Activated CD4-positive, CD25-positive, alpha-beta regulatory T cell treated with anti-CD3 and anti-CD28 coated beads, Interleukin-2, amount 50 U/mL, for 16 hours (primary cell): ENCODE measurements at regions not wholly inside any gene's neighbourhood (a gene's known extent, or its start where the extent isn't known, plus 50 kb on each side); places are given as distances from the start of the nearest gene placed in this dataset.
"Not testable (repeated sequence)": the region's sequence is repeated elsewhere in the genome, so short reads cannot be mapped to it uniquely, and the experiment has no call there.

ENCODE experiments used
- DNase-seq: peaks from one replicate; pipeline ENCODE4 v3.0.0-alpha.2; 2020; ENCODE audit warnings: low read depth, low spot score

- DNase-seq = no peak
These were observed 200.9 kb upstream of the SLIT2 start for GRCh38 chr4:20050768-20051167.

DNA sequence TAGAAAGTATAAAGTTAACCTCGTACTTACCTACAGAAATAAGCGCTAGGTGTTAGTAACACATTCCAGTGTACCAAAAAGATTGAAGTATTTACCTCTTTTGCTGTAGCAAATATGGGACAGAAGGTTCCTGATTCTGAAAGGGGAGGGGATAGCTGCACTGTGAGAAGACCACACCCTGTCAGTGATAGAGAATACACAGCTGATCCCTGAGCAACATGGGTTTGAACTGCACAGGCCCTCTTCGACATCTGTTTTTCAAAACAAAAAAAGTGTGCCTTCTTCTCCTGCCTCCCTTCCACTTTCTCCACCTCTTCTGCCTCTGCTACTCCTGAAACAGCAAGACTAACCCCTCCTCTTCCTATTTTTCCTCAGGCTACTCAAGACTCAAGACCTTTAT lies 201.8 kb upstream of the SLIT2 start:
- DNase-seq = no peak

- DNase-seq = no peak
These were observed 204.6 kb upstream of the SLIT2 start for GRCh38 chr4:20046931-20047677.

GRCh38 chr4:20046179-20046578 lies 205.5 kb upstream of the SLIT2 start:
- no peak for DNase-seq

DNA sequence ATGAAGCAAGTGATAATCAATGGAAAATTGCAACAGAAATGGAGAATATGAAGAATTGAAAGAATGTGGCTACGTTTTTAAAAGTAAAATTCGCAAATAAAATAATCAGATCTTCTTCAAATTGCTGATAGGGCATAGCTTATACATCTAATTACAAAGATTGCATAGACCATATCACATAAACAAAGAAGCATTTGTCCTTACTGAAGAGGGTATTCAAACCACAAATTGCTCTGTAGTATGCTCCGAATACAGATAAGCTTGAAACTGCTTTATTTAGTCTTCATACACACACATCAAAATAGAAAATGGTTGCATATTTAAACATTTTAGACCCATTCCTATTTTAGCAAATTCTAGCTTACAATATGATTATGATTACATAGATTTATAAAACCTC lies 206.7 kb upstream of the SLIT2 start:
- no peak for DNase-seq

- no peak for DNase-seq
These were observed 207.2 kb upstream of the SLIT2 start for GRCh38 chr4:20044502-20044911.

DNA sequence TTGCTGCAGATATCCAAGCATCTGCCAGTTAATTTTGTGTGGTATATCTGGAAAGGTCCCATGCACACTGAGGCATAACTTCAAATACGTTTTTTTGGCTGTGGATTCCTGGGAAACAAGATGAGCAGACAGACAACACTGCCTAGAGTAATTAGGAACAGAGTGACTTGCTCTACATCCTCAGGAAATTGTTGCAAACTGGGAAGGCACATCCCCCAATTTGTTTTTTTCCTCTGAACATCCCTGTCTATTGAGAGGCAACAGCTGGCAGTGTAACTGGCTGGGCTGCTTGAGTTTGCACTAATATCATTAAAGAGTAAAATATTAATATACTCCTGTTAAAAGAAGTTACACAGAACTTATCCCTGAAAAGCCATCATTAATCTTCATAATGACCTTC lies 207.7 kb upstream of the SLIT2 start:
- no peak for DNase-seq

DNA sequence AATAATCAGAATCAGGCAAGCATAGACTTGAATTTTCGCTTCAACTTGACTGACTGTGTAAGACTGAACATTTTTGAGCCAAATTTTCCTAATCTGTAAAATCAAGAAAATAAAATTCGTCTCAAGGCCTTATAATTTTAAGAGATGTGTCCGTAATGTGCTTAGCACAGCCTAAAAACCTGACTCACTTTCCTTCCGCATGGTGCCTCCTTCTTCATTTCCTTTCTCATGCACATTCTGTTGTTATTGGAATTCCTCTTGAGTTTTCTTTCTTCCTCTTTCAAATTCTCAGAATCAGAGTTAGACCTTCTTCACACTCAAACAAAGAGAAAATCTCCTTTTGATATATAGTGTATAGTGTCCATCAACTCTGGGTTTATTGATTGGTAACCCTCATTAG lies 208.9 kb upstream of the SLIT2 start:
- DNase-seq = no peak

- DNase-seq = no peak
These were observed 209.8 kb upstream of the SLIT2 start for GRCh38 chr4:20041839-20042407.

DNA sequence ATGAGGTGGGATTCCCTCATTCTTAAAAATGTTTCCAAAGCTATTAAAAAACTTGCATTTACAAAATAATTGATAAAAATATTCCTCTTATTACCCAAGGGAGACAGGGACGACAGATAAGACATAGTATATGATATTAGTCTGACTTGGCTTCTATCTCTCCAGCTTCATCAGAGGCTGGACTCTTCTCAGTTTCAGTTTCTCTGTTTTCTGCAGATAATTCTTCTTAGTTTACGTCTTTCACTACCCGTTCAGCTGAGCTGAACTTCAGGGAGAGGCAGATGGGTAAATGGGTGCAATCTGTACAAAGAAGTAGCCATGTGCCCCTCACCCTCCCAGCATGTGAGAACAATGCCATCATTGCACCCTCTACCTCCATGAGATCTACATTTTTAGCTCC lies 214.0 kb upstream of the SLIT2 start:
- no peak for DNase-seq

GRCh38 chr4:20030108-20030507 lies 221.6 kb upstream of the SLIT2 start:
- DNase-seq = no peak

GRCh38 chr4:20028645-20029044 lies 223.1 kb upstream of the SLIT2 start:
- no peak for DNase-seq

DNA sequence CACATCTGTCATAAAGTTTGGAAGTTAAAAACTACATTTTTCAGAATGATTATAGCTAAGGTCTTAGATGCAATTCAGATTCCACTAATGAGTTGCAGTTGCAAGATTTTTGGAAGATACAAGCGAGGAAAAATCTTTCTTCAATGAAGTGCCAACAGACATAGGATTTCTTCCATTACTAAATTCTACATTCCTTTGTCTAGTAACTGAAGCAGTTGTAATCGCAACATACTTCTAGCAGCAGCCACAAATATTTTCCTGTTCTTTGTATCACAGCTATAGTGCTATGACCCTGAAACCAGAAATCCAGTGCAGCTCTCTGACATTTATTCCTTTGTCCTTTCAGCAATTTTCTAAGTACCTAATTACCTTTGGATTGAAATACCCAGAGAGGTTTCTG lies 225.2 kb upstream of the SLIT2 start:
- DNase-seq = no peak

DNA sequence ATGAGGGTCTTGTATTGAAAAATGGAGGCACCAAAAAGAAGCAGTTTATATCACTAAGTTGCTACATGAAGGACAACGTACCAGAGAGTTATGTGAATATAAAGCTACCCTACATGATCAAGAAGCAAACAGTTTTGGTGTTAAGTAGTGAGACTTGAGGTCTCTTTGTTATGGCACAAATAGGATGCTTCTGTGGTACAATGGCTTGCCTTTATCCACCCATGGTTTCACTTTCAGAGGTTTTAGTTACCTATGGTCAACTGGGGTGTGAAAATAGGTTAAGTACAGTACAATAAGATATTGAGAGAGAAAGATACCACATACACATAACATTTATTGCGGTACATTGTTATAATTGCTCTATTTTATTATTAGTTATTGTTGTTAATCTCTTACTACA lies 229.2 kb upstream of the SLIT2 start:
- DNase-seq = no peak

DNA sequence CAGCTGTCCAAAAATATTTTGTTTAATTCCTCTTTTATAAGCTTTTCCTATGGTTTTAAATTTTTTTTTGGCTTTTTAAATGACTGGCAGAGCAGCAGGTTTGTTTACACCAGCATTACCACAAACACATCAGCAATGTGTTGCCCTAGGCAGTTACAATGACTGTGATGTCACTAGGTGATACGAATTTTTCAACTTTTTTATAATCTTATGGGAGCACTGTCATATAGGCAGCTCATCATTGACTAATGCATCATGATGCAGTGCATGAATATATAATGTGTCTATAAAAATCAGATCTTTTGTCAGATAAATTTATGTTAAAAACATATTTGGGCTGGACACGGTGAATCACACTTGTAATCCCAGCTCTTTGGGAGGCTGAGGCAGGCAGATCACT lies 231.6 kb upstream of the SLIT2 start:
- no peak for DNase-seq

- DNase-seq = no peak
These were observed 232.2 kb upstream of the SLIT2 start for GRCh38 chr4:20019310-20020015.

DNA sequence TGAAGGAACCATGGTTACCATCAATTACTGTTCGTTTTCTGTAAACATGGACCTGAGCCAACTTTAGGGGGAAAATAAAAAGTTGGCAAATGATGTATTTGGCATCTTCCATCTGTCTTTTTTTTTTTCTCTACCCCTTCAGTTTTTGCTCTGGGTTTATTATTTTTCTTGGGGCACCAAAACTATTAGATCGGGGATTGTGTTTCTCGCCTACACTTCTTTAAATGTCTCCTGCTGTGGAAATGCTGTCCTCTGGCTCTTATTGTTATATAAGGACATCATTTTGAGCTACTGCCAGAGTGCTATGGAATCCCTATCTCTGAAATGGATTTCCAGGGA lies 234.0 kb upstream of the SLIT2 start:
- no peak for DNase-seq

GRCh38 chr4:20017070-20017776 lies 234.5 kb upstream of the SLIT2 start:
- DNase-seq = no peak

- DNase-seq = no peak
These were observed 236.0 kb upstream of the SLIT2 start for GRCh38 chr4:20015636-20016224.

GRCh38 chr4:20003836-20004558 lies 247.7 kb upstream of the SLIT2 start:
- not testable (repeated sequence) for DNase-seq

DNA sequence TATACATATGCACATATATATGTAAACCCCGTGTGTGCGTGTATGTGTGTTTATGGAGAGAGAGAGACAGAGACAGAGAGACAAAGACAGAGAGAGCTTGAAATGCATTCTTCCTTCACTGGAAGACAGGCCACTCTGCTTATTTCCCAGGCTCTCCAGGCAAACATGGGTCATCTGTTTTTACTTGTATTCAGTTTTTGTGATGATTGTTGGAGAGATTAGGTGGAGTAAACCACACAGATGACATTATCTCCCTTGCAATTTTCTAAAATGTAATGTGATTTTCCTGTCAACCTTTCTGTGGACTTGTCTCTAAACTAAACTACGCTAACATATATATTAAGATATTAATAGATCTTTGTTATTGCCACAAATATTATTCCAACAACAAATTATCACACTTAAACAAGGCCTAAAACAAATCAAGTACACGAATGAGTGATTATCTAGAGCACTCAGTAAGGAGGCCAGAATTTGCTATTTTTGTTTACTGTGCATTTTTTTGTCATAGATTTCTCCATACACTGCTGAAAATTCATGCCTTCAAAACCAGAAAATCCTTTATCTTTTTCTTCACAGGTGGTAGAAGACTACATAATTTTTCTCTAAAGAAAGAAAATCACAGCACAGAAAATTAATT lies 251.8 kb upstream of the SLIT2 start:
- no peak for DNase-seq
